ENCODE measurements at regions not wholly inside any gene's neighbourhood (a gene's known extent, or its start where the extent isn't known, plus 50 kb on each side); places are given as distances from the start of the nearest gene placed in this dataset.

DNA sequence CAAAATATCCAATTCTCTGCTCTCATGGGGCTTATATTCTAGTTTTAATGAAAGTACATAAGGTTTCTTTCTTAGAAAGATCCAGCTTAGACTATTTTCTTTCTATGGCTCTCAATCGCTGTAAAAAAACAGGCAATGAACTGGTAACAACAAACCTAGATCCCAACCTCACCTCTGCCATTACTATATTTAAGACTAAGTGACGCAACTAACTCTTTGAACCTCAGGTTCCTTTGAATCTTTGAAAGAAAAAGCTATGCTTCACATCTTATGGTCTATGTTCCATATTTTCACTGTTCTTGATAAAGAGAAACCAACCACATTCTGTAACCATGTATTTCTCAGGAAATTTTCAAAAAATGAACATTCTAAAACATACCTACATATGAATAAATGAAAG lies 88.5 kb downstream of the ELAPOR2 start:
- no peaks in the 10 kb centered on the region for H3K36me3 ChIP-seq (ENCODE audit: control insufficient read depth in 1 of 2, insufficient read depth in 2 of 2, low read length in 2 of 2)
- H3K27ac ChIP-seq (ENCODE audit: low read depth, low read length): no peak overlapping the region
- intact Hi-C loops (cut with micrococcal nuclease): no loop called here
- CTCF ChIA-PET: no interaction called here
- no peak overlapping the region for H2AFZ ChIP-seq (ENCODE audit: low read depth, low read length, poor library complexity, severe bottlenecking)
- H3K9me2 ChIP-seq (ENCODE audit: insufficient read depth): no peaks in the 10 kb centered on the region
- no peak for TF ChIP-seq RAD21 (IDR thresholded peaks at IDR 0.05; ENCODE audit: low read depth)
- H3K4me1 ChIP-seq (ENCODE audit: control insufficient read depth in 1 of 2, insufficient read depth in 2 of 2, low read length in 2 of 2): no peaks in the 10 kb centered on the region
- POLR2A ChIA-PET: no interaction called here
- DNase-seq (ENCODE audit: low read depth, low spot score): no peak
- H3K79me2 ChIP-seq (ENCODE audit: insufficient read depth, low read length): peaks cover 6% of the 10 kb centered on the region; the same call in 1 of the 2 replicates
- RAD21 ChIA-PET (ENCODE audit: low non-redundant PET in 1 of 2, low total read pairs in 2 of 2, uncharacterized antibody in 2 of 2, unreplicated experiment in 2 of 2): no interaction called here
- H4K20me1 ChIP-seq (ENCODE audit: insufficient read depth): no peaks in the 10 kb centered on the region
- ATAC-seq: no peak
- no peak overlapping the region for H3K4me3 ChIP-seq (replicated peaks in 1 of 2; ENCODE audit: low read depth in 1 of 2, low read length in 2 of 2)
- H3K27me3 ChIP-seq (ENCODE audit: insufficient read depth, low read length): no peaks in the 10 kb centered on the region
- H3K9ac ChIP-seq (ENCODE audit: low read length): no peak overlapping the region
- H3K4me2 ChIP-seq (ENCODE audit: low read length): no peak overlapping the region
- no peaks in the 10 kb centered on the region for H3K9me3 ChIP-seq (ENCODE audit: control insufficient read depth in 1 of 2, insufficient read depth in 1 of 2, low read depth in 1 of 2, low read length in 2 of 2)
- BruUV-seq (replicated peaks): no TSS peak

DNA sequence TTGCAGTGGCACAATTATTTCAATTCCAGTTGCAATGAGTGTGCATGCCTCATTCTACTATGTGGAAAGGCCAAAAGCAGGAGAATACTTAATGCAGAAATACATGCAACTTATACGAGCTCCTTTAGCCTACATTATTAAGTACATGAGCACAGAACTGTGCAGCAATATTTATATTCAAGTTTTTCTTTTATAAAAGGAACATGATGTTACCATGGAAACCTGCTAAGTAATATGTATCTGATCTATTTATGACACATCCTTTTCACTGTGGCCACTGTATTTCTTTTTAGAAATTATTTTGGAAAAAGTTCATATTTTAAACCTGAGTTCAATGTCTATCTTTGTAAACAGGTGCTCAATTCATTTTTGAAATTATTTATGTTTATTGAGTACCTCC lies 88.9 kb downstream of the ELAPOR2 start:
- H3K27me3 ChIP-seq (ENCODE audit: insufficient read depth, low read length): no peaks in the 10 kb centered on the region
- no peaks in the 10 kb centered on the region for H3K4me1 ChIP-seq (ENCODE audit: control insufficient read depth in 1 of 2, insufficient read depth in 2 of 2, low read length in 2 of 2)
- ChIA-PET RAD21 (ENCODE audit: low non-redundant PET in 1 of 2, low total read pairs in 2 of 2, uncharacterized antibody in 2 of 2, unreplicated experiment in 2 of 2) (no interaction called here), POLR2A (no interaction called here), CTCF (no interaction called here)
- no peak overlapping the region for H3K4me3 ChIP-seq (replicated peaks in 1 of 2; ENCODE audit: low read depth in 1 of 2, low read length in 2 of 2)
- peaks cover 6% of the 10 kb centered on the region; the same call in 1 of the 2 replicates for H3K79me2 ChIP-seq (ENCODE audit: insufficient read depth, low read length)
- TF ChIP-seq ZNF274 (IDR thresholded peaks at IDR 0.05; ENCODE audit: low read depth, low read length) (no peak), EZH2phosphoT487 (IDR thresholded peaks at IDR 0.05; ENCODE audit: borderline replicate concordance) (no peak)
- no peak overlapping the region for H3K27ac ChIP-seq (ENCODE audit: low read depth, low read length)
- H3K36me3 ChIP-seq (ENCODE audit: control insufficient read depth in 1 of 2, insufficient read depth in 2 of 2, low read length in 2 of 2): no peaks in the 10 kb centered on the region
- no peak overlapping the region for H2AFZ ChIP-seq (ENCODE audit: low read depth, low read length, poor library complexity, severe bottlenecking)
- no peaks in the 10 kb centered on the region for H3K9me3 ChIP-seq (ENCODE audit: control insufficient read depth in 1 of 2, insufficient read depth in 1 of 2, low read depth in 1 of 2, low read length in 2 of 2)
- ATAC-seq (no peak), DNase-seq (ENCODE audit: low read depth, low spot score) (no peak)
- H3K9me2 ChIP-seq (ENCODE audit: insufficient read depth): no peaks in the 10 kb centered on the region
- intact Hi-C loops (cut with micrococcal nuclease): no loop called here
- no peak overlapping the region for H3K9ac ChIP-seq (ENCODE audit: low read length)
- H3K4me2 ChIP-seq (ENCODE audit: low read length): no peak overlapping the region
- H4K20me1 ChIP-seq (ENCODE audit: insufficient read depth): no peaks in the 10 kb centered on the region
- no TSS peak for BruUV-seq (replicated peaks)

- Histone ChIP-seq H2AFZ (ENCODE audit: low read depth, low read length, poor library complexity, severe bottlenecking) (no peak overlapping the region), H3K4me3 (replicated peaks in 1 of 2; ENCODE audit: low read depth in 1 of 2, low read length in 2 of 2) (no peak overlapping the region), H3K79me2 (ENCODE audit: insufficient read depth, low read length) (peaks cover 6% of the 10 kb centered on the region; the same call in 1 of the 2 replicates), H3K27me3 (ENCODE audit: insufficient read depth, low read length) (no peaks in the 10 kb centered on the region), H3K9me3 (ENCODE audit: control insufficient read depth in 1 of 2, insufficient read depth in 1 of 2, low read depth in 1 of 2, low read length in 2 of 2) (no peaks in the 10 kb centered on the region), H3K4me2 (ENCODE audit: low read length) (no peak overlapping the region), H3K9ac (ENCODE audit: low read length) (no peak overlapping the region), H4K20me1 (ENCODE audit: insufficient read depth) (no peaks in the 10 kb centered on the region), H3K36me3 (ENCODE audit: control insufficient read depth in 1 of 2, insufficient read depth in 2 of 2, low read length in 2 of 2) (no peaks in the 10 kb centered on the region), H3K9me2 (ENCODE audit: insufficient read depth) (no peaks in the 10 kb centered on the region), H3K4me1 (ENCODE audit: control insufficient read depth in 1 of 2, insufficient read depth in 2 of 2, low read length in 2 of 2) (no peaks in the 10 kb centered on the region), H3K27ac (ENCODE audit: low read depth, low read length) (no peak overlapping the region)
- RAD21 ChIA-PET (ENCODE audit: low non-redundant PET in 1 of 2, low total read pairs in 2 of 2, uncharacterized antibody in 2 of 2, unreplicated experiment in 2 of 2): no interaction called here
- CTCF ChIA-PET: no interaction called here
- ATAC-seq (no peak), DNase-seq (ENCODE audit: low read depth, low spot score) (no peak)
- POLR2A ChIA-PET: no interaction called here
- intact Hi-C loops (cut with micrococcal nuclease): no loop called here
- TF ChIP-seq POLR2AphosphoS5 (IDR thresholded peaks at IDR 0.05; ENCODE audit: low read depth, low read length): no peak
- TF ChIP-seq, protein P1, sequence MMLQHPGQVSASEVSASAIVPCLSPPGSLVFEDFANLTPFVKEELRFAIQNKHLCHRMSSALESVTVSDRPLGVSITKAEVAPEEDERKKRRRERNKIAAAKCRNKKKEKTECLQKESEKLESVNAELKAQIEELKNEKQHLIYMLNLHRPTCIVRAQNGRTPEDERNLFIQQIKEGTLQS (IDR thresholded peaks at IDR 0.05): no peak
- TF ChIP-seq EZH2 (IDR thresholded peaks at IDR 0.05): no peak
- TF ChIP-seq ZNF274 (IDR thresholded peaks at IDR 0.05; ENCODE audit: low read depth, low read length): no peak
- TF ChIP-seq JUND (IDR thresholded peaks at IDR 0.05): no peak
- no peak for TF ChIP-seq ZFX (IDR thresholded peaks at IDR 0.05)
- no peak for TF ChIP-seq ELF1 (IDR thresholded peaks at IDR 0.05; ENCODE audit: borderline replicate concordance, low read depth)
- no peak for TF ChIP-seq SIN3A (IDR thresholded peaks at IDR 0.05; ENCODE audit: low read depth)
- no peak for TF ChIP-seq POLR2A (IDR thresholded peaks at IDR 0.05; ENCODE audit: borderline replicate concordance, extremely low read depth, insufficient read depth, insufficient read length)
- TF ChIP-seq CEBPB (IDR thresholded peaks at IDR 0.05; ENCODE audit: low read depth): no peak
- no peak for TF ChIP-seq RAD21 (IDR thresholded peaks at IDR 0.05; ENCODE audit: low read depth)
- no TSS peak for BruUV-seq (replicated peaks)
Measured at GRCh38 chr7:86969865-86970264, 89.6 kb downstream of the ELAPOR2 start.

Measured in HCT116 (cell line).